ENCODE measurements at regions not wholly inside any gene's neighbourhood (a gene's known extent, or its start where the extent isn't known, plus 50 kb on each side); places are given as distances from the start of the nearest gene placed in this dataset.

DNA sequence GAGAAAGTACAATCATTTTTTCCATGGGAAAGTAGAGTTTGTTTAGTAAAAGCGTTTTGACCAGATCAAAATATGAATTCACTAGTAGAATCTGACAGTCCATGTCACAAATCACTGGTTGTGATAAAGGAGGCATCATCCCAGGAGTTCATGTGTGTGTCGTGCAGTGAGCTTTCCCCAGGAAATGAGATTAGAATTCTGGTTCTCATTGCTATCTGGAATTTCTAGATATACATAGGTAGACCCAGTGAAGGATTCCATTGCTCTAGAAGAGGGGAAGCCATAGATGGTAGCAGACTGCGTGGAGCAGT is 206.6 kb downstream of the NCK2 start:
- no peak for ATAC-seq
- DNase-seq: no peak
- intact Hi-C loops (cut with DNase I): no loop called here

DNA sequence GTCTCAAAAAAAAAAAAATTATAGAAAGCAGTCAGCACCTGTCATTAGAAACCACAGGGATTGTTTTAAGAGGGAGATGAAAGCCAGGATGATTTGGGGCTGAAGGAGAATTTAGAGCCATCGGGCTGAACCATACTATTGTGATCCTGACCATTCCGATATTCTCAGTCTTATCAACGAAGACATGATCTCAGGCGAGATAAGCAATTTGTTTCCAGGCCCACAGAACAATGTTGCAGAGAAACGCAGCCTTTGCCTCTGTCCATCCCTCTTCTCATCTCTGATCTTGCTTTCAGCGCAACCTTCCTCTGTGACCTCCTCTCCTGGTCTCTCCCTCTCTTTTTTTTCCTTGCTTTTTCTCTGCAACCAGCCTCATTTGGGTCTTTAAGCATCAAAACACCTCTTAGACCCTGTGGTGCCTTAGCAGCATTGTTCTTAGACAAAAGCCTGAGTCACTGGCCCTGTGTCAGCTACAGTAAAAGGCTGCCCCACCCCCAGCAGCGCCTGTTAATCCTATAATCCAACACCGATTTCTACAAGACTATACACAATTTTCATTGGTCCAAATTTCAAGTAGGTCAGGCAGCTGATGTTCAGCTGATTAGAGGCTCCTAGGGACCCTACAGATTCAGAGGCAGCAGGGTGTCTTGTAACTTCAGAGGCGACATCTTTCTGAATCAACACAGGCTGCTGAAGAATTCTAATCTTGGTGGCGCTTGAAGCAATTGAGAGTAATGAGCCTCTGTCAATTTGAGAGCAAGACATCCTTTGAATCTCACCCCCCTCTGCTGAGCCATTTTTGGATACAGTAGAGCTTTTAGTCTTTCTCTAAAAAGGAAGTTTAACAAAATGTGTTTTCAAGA is 206.0 kb downstream of the NCK2 start:
- DNase-seq: peak; percentile 26
- ATAC-seq: no peak
- intact Hi-C loops (cut with DNase I): no loop called here

DNA sequence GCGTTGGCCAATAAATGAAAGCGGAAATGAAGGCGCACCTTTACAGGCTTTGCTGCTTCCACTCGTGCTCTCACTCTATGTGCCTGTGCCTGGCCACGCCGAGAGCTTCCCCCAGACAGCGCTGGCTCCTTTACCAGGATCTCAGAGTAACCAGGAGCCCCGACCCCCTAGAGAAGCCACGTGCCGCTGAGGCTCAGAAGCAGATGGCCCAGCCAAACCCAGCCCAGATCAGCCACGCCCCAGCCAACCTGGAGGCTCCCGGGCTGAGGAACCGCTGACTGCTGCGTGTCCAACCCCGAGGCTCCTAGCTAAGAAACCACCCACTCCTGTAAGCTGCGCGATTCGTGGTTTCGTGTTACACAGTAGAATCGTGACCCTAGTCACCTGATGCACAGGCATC is 199.3 kb downstream of the NCK2 start:
- intact Hi-C loops (cut with DNase I): no loop called here
- ATAC-seq (no peak), DNase-seq (no peak)
